HG03354 (cell line): ENCODE measurements at regions not wholly inside any gene's neighbourhood (a gene's known extent, or its start where the extent isn't known, plus 50 kb on each side); places are given as distances from the start of the nearest gene placed in this dataset.
"Not testable (repeated sequence)": the region's sequence is repeated elsewhere in the genome, so short reads cannot be mapped to it uniquely, and the experiment has no call there.

ENCODE experiments used
- ATAC-seq: cut with Tn5 transposase; IDR thresholded peaks from one replicate; pipeline ENCODE4 v1.9.1; 2021; ENCODE audit warnings: mild to moderate bottlenecking; ENCODE audit not compliant: unreplicated experiment, poor library complexity, severe bottlenecking

GRCh38 chr11:23577296-23577695, 717.0 kb upstream of the CCDC179 start:
- ATAC-seq: no peak

GRCh38 chr11:23585416-23586104, 725.3 kb upstream of the CCDC179 start:
- no peak for ATAC-seq

- no peak for ATAC-seq
These were observed 725.9 kb upstream of the CCDC179 start for GRCh38 chr11:23586173-23586572.

- ATAC-seq: no peak
These were observed 730.5 kb upstream of the CCDC179 start for GRCh38 chr11:23590596-23591308.

GRCh38 chr11:23594755-23595154, 734.5 kb upstream of the CCDC179 start:
- ATAC-seq: no peak

GRCh38 chr11:23604966-23605365, 744.7 kb upstream of the CCDC179 start:
- no peak for ATAC-seq

GRCh38 chr11:23606191-23606590, 745.9 kb upstream of the CCDC179 start:
- ATAC-seq: no peak

- no peak for ATAC-seq
These were observed 751.5 kb upstream of the CCDC179 start for GRCh38 chr11:23611726-23612125.

GRCh38 chr11:23620617-23621016, 760.3 kb upstream of the CCDC179 start:
- no peak for ATAC-seq

GRCh38 chr11:23632293-23632692, 772.0 kb upstream of the CCDC179 start:
- no peak for ATAC-seq

- no peak for ATAC-seq
These were observed 784.2 kb upstream of the CCDC179 start for GRCh38 chr11:23644443-23644842.

- not testable (repeated sequence) for ATAC-seq
These were observed 792.1 kb upstream of the CCDC179 start for GRCh38 chr11:23652336-23652735.

- ATAC-seq: no peak
These were observed 792.9 kb upstream of the CCDC179 start for GRCh38 chr11:23653071-23653675.

- ATAC-seq: no peak
These were observed 808.0 kb upstream of the CCDC179 start for GRCh38 chr11:23668324-23668723.

- ATAC-seq: no peak
These were observed 813.1 kb upstream of the CCDC179 start for GRCh38 chr11:23673366-23673765.

- no peak for ATAC-seq
These were observed 814.6 kb upstream of the CCDC179 start for GRCh38 chr11:23674866-23675265.

GRCh38 chr11:23679041-23679440, 817.8 kb upstream of the LUZP2 start:
- ATAC-seq: no peak

- no peak for ATAC-seq
These were observed 816.9 kb upstream of the LUZP2 start for GRCh38 chr11:23679981-23680380.

- ATAC-seq: no peak
These were observed 816.2 kb upstream of the LUZP2 start for GRCh38 chr11:23680488-23681230.

- ATAC-seq: no peak
These were observed 812.2 kb upstream of the LUZP2 start for GRCh38 chr11:23684701-23685100.
